NCI-H345 (cell line): ENCODE measurements at regions not wholly inside any gene's neighbourhood (a gene's known extent, or its start where the extent isn't known, plus 50 kb on each side); places are given as distances from the start of the nearest gene placed in this dataset.

ENCODE experiments used
- DNase-seq: peaks from one replicate; lab custom pipeline; 2025; lab: John Stamatoyannopoulos, UW

DNA sequence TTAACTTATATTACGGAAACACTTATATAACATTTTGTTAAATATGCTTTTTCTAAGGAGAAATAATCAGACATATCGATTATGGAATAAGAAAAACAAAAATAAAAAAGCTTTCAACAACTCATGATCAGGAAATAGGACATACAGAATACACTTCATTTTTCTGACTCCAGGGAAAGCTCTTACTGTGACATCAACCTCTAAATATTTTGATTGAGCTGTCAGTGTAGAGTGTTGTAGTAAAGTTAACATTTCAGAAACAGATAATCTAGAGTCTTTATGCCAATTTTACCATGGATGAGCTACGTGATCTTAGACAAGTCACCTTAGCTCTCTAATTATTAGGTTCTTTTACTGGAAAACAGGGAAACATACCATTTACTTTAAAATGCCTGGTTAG, 218.9 kb upstream of the SORCS1 start:
- DNase-seq: no peak

DNA sequence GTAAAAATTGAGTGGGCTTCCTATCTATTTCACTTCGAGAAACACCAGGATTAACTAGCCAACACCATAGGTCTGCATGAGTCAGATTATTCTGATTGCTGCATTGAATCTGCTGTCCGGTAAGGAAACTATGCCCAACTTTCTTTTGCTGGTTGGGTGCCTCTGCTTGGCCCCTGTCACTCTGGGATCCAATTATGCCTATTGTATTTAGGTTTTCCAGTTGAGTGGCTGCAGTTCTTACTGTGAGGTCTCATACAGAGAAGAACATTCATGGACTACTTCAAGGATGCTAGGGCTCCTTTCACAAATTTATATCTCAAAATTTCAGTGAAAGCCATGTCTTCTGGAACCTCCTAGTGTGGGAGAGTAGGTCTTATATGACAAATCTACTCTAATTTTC, 215.1 kb upstream of the SORCS1 start:
- no peak for DNase-seq

DNA sequence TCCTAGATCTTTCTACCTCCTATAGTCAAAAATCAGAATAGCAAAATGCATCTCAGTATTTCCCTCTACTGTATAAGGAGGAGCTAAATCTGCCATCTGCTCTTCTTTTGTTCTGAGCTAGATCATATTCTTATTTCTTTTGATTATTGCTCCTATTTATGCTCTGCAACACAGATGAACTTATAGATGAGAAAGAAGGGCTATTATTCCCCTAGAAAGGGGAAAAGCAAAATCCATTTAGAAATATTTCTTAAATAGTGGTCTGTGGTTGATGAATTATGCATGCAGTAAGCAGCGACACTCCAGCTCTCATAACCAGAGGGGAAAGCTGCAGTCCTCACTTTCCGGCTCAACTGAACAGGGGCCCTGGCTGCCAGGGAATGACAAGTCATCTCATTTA, 207.3 kb upstream of the SORCS1 start:
- no peak for DNase-seq

- DNase-seq: no peak
Measured at GRCh38 chr10:107364872-107365271, 200.4 kb upstream of the SORCS1 start.

GRCh38 chr10:107362306-107362705, 197.8 kb upstream of the SORCS1 start:
- DNase-seq: no peak

- DNase-seq: no peak
Measured at GRCh38 chr10:107357033-107357432, 192.5 kb upstream of the SORCS1 start.

DNA sequence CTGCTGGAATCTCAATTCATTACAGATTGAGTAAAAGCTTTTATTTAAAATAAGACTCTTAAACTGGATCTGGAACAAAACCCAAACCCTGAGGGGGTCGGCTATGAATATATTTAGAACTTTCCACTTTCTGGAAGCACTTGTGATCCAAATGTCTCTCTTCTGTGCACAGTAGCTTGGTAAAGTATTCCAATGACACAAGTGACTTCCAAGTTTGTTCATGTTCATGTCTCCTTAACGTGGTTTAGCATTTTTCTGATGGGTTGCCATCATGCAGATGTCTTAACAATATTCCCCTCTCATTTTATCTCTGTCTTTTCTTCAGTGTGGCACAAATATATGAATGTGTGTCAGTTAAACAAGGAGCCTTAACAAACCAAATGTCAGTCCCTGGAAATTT, 191.9 kb upstream of the SORCS1 start:
- no peak for DNase-seq

DNA sequence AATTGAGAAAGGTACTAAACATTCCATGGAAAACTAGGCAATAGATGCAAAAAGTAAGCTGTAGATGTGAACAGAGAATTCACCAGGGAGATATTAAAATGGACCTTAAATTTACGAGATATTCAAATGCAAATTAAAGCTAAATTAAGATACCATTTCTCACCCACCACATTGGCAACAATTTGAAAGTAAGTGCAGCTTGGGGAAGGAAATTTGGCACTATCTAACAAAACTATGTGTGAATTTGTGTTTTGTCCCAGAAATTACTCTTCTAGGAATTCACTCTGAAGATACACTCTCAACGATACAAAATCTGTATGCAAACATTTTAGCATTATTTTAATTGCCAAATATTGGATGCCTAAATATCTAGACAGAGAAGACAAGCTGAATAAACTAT, 178.2 kb upstream of the SORCS1 start:
- DNase-seq: no peak

- DNase-seq: no peak
Measured at GRCh38 chr10:107341281-107341680, 176.8 kb upstream of the SORCS1 start.

- DNase-seq: no peak
Measured at GRCh38 chr10:107340326-107340725, 175.8 kb upstream of the SORCS1 start.

DNA sequence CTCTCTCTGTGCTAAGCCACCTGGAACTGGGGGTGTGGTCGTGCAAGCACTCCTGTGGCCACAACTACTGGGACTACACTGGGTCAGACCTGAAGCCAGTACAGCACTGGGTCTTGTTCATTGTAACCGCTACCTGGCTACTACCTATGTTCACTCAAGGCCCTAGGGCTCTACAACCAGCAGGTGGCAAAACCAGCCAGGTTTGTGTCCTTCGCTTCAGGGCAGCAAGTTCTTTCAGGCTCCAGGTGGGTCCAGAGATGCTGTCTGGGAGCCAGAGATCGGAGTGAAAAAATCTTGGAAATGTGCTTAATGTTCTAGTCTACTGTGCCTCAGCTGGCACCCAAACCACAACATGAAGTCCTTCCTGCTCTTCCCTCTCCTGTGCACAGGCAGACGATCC, 171.6 kb upstream of the SORCS1 start:
- DNase-seq: no peak

DNA sequence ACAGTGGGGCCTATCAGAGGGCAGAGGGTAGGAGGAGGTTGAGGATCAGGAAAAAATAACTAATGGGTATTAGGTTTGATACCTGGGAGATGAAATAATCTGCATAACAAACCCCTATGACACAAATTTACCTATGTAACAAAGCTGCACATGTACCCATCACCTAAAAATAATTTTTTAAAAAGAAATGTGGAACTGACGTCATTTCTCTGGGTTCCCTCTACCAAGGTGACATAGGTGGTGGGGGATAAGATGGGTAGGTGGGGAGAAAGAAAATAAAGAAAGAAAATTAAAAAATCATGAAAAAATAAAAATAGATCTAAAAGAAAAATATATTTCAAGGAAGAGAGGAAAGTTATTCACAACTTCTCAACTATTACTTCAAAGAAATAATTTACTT, 153.1 kb upstream of the SORCS1 start:
- no peak for DNase-seq

DNA sequence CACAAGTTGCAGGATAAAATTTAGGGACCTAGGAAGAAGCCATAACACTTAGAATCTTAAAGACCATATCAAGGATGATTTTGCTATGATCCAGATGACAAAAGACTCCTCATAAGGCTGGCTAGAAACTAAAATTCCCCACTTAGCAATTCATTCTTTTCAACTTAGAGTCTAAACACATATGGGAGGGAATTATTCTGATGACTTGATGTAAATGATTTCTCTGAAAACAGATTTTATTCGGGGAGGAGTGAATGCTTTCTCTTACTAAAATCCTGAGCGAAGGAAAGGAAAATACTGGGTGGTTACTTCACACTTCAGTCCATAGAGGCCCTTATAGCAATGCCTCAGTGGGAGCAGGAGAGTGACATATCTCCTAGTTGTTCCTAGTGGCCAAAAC, 138.7 kb upstream of the SORCS1 start:
- no peak for DNase-seq

DNA sequence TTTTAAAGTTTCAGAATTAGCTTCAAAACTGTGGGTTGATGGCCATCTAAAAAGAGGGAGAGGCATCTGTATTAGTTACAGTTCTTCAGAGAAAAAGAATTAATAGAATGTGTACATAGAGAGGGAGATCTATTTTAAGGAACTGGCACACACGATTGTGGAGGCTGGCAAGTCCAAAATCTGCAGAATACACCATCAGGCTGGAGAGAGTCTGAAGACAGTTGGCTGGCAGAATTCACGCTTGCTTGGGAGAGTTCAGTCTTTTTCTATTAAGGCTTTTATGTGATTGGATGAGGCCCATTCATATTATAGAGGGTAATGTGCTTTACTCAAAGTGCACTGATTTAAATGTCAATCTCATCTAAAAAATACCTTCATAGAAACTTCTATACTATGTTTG, 135.1 kb upstream of the SORCS1 start:
- DNase-seq: no peak

GRCh38 chr10:107284187-107284586, 119.7 kb upstream of the SORCS1 start:
- no peak for DNase-seq

DNA sequence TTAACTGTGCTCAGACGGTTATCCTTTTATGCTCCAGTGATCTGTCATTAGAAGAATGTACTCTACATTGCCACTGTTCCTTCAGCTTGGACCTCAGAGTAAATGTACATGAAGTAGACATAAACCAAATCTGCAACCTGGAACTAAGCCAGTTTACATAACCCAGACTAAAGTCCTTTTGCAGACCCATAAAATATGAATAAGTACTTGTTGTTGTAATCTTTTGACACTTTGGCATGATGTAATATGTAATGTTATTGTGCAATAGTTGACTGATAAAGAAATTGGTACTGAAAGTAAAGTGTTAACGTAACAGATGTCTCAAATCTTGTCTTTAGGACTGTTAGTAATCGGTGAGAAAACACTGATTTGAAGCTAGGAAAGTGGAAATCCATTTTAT, 115.8 kb upstream of the SORCS1 start:
- no peak for DNase-seq

- DNase-seq: no peak
Measured at GRCh38 chr10:107277591-107277990, 113.1 kb upstream of the SORCS1 start.

GRCh38 chr10:107275806-107276205, 111.3 kb upstream of the SORCS1 start:
- DNase-seq: no peak

DNA sequence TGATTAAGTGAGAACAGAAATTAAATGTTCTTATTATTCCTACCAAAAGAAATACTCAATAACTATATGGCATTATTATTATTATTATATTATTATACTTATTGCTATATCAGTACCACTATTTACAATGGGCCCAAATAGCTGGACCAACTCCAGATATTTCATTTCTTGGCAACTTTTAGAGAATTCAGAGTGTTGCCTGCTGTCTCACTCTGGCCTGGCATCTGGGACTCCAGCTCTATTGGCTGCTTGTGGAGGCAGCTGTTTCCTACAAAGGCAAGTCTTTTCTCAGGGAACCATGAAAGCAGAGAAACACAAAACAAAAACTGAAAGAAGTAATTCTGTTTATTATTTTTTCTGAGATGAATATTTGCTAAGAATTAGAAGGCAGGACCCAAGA, 105.1 kb upstream of the SORCS1 start:
- DNase-seq: no peak

- DNase-seq: no peak
Measured at GRCh38 chr10:107264742-107265141, 100.2 kb upstream of the SORCS1 start.

DNA sequence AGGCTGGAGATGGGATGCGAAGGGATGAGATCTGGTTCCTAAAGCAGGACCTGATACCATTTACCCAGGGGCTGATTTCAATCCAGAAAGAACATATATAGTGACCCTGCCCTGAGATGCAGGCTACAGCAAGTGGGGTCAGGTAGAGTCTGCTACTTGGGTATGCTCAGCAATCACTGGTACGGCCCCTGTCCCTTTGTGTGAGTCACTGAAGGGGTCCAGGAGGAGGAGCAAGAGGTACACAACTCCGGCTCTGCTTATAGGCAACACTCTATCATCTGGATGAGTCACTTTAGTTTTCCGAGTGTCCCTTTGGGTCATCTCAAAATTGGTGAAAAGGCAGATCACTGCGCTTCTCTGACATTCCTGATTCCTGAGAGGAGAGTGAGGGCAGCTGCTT, 79.6 kb upstream of the SORCS1 start:
- DNase-seq: no peak

GRCh38 chr10:107238275-107238674, 73.8 kb upstream of the SORCS1 start:
- DNase-seq: no peak

DNA sequence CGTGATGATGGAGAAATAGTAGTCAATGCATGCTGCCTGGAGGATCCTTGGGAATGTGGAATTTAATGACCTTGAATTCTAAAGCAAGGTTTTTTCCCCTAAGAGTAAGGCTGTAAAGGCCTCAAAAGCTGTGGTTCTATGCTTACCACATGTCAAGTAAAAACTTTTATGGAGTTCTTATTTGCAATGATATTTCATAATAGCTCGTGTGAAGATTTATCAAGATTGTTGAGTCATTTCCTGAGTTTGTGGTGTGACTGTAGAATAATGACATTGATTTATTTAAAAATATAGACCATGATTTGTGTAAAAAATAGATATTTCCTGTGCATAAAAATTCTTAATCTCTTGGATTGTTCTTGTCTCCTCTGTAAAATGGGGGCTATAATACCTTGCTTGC, 67.5 kb upstream of the SORCS1 start:
- no peak for DNase-seq

- no peak for DNase-seq
Measured at GRCh38 chr10:107230887-107231286, 66.4 kb upstream of the SORCS1 start.

DNA sequence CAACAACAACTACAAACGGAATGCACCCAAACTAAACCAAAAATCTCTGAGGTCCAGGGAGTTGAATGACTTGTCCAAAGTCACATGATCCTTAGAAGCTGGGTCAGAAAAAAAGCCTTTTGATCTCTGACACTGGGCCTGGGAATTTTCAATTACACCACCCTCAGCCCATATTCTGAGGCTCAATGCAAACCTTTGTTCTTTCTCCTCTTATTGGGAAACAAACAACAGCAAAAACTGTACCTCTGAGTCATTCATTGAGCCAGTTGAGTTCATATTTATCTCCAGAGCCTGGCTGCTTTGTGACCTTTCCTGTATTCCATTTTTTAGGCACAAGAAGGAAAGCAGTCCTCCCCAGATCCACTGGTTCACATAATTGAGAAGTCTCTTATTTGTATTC, 51.2 kb upstream of the SORCS1 start:
- DNase-seq: no peak
